ENCODE measurements at regions not wholly inside any gene's neighbourhood (a gene's known extent, or its start where the extent isn't known, plus 50 kb on each side); places are given as distances from the start of the nearest gene placed in this dataset.
A peak's percentile ranks its signal among the peaks of the same experiment; 100 is the strongest.

GRCh38 chr15:47588958-47589357 is 128.3 kb upstream of the SEMA6D start:
- ChIA-PET CTCF (no interaction called here), POLR2A (ENCODE audit: unreplicated experiment) (no interaction called here)
- ATAC-seq (ENCODE audit: low read depth) = no peak
- H3K4me1 ChIP-seq (ENCODE audit: control insufficient read depth, insufficient read depth, low read length) = no peaks in the 10 kb centered on the region
- no peak for TF ChIP-seq CEBPB (IDR thresholded peaks at IDR 0.05; ENCODE audit: low read depth, low read length)
- 0 out of 2 replicates have a peak, but pooled peaks have one; percentile 7 for TF ChIP-seq CTCF (conservative IDR thresholded peaks at IDR 0.05; ENCODE audit: low read depth, low read length)
- H3K23ac ChIP-seq (ENCODE audit: low read depth, low read length) = no peak overlapping the region
- H3K9me3 ChIP-seq (ENCODE audit: control insufficient read depth, insufficient read depth, low read length) = no peaks in the 10 kb centered on the region
- H4K91ac ChIP-seq (ENCODE audit: insufficient read depth, low read depth, low read length) = no peak overlapping the region
- WGBS, 2 experiments (ENCODE audit: extremely low coverage in 2 of 2, insufficient read length in 1 of 2) = no CpG with 5 or more reads among the region's 6 CpGs
- no peak overlapping the region for H2BK15ac ChIP-seq (ENCODE audit: low read depth, low read length)
- no peak overlapping the region for H3K27ac ChIP-seq (ENCODE audit: insufficient read depth, low read length)
- H2BK20ac ChIP-seq (ENCODE audit: low read depth, low read length) = no peak overlapping the region
- H3K9me1 ChIP-seq (ENCODE audit: insufficient read depth, low read length) = no peaks in the 10 kb centered on the region
- H3K27me3 ChIP-seq (ENCODE audit: control insufficient read depth, insufficient read depth, low read length) = peaks cover 2% of the 10 kb centered on the region
- H2BK5ac ChIP-seq (ENCODE audit: low read depth, low read length, poor library complexity, severe bottlenecking) = no peak overlapping the region
- no peak overlapping the region for H2BK120ac ChIP-seq (ENCODE audit: low read depth, low read length)
- dilution Hi-C loops (cut with HindIII; ENCODE audit: low sequenced_read_pairs, unreplicated experiment) (no loop called here), in situ Hi-C loops (cut with MboI; ENCODE audit: low sequenced_read_pairs) (no loop called here), intact Hi-C loops (cut with micrococcal nuclease) (no loop called here)
- DNase-seq = no peak
- no peak overlapping the region for H2AK9ac ChIP-seq (replicated peaks; ENCODE audit: low read depth, low read length, poor library complexity)
- H4K20me1 ChIP-seq (ENCODE audit: insufficient read depth, low read length) = no peaks in the 10 kb centered on the region
- no TSS peak for BruUV-seq (replicated peaks)
- no peak overlapping the region for H3K9ac ChIP-seq (ENCODE audit: low read depth, low read length)
- H3K79me1 ChIP-seq (ENCODE audit: low read depth in 1 of 2, low read length in 2 of 2) = no peaks in the 10 kb centered on the region
- no peak overlapping the region for H4K5ac ChIP-seq (ENCODE audit: low read depth, low read length)
- no peak overlapping the region for H2AFZ ChIP-seq (replicated peaks; ENCODE audit: low read length, poor library complexity)
- no peak overlapping the region for H4K8ac ChIP-seq (ENCODE audit: low read depth in 2 of 2, low read length in 2 of 2)
- no peak overlapping the region for H3K18ac ChIP-seq (ENCODE audit: low read depth, low read length)
- no peak overlapping the region for H3K56ac ChIP-seq (ENCODE audit: extremely low read depth, insufficient read depth, low read length)
- no peak overlapping the region for H3K4ac ChIP-seq (ENCODE audit: low read depth, low read length)
- no peaks in the 10 kb centered on the region for H3K36me3 ChIP-seq (ENCODE audit: control insufficient read depth, insufficient read depth, low read length)
- no peak overlapping the region for H3K4me2 ChIP-seq (ENCODE audit: low read depth, low read length)
- no peak overlapping the region for H3K4me3 ChIP-seq (ENCODE audit: insufficient read depth, low read depth, low read length)
- no peak overlapping the region for H2AK5ac ChIP-seq (ENCODE audit: low read depth, low read length)
- H3K14ac ChIP-seq (replicated peaks; ENCODE audit: low read depth, low read length) = no peak overlapping the region

Data from IMR-90 (cell line).